HCT116 (cell line): ENCODE measurements at regions not wholly inside any gene's neighbourhood (a gene's known extent, or its start where the extent isn't known, plus 50 kb on each side); places are given as distances from the start of the nearest gene placed in this dataset.

Experiments used
- ATAC-seq: fragments of 200-7000 bp; cut with Tn5 transposase; 2 replicates; pipeline ENCODE4 v1.9.1; 2020; ENCODE audit warnings: mild to moderate bottlenecking, moderate library complexity
- BruUV-seq: library from RNA; stranded (reverse); fragments of 400-500 nt; replicated peaks from 2 replicates; lab custom pipeline; 2021; lab: Mats Ljungman, UMichigan
- CTCF ChIA-PET: fragments of 300-600 bp; sonication (Branson Sonifier 250); formaldehyde crosslinking; loops from one replicate; lab custom pipeline; 2021; ENCODE audit warnings: antibody characterized with exemption; lab: Charles Lee
- POLR2A ChIA-PET: fragments of 300-600, 350-600 bp; sonication (Branson Sonifier 250); formaldehyde crosslinking; loops from one replicate; lab custom pipeline; 2021; ENCODE audit warnings: antibody characterized with exemption; lab: Charles Lee
- RAD21 ChIA-PET, 2 experiments: fragments of 300-600 bp; sonication (Branson Sonifier 250); formaldehyde crosslinking; loops; one replicate each; lab custom pipeline; 2023; ENCODE audit warnings: low total read pairs in 2 of 2; ENCODE audit not compliant: uncharacterized antibody in 2 of 2, unreplicated experiment in 2 of 2, low non-redundant PET in 1 of 2; lab: Charles Lee
- DNase-seq: peaks from one replicate; pipeline ENCODE4 v3.0.0-alpha.2; 2010; ENCODE audit warnings: low read depth, low spot score
- H2AFZ ChIP-seq: fragments of 200-600 bp; shearing (Covaris generic), sonication (generic); 2 replicates; pipeline ENCODE4 v1.6.1; 2017; ENCODE audit warnings: low read depth, mixed run types, mixed read lengths, antibody characterized with exemption, low read length; ENCODE audit not compliant: poor library complexity, severe bottlenecking
- H3K27ac ChIP-seq: 2 replicates; pipeline ENCODE4 v1.5.1; 2012; ENCODE audit warnings: low read depth, low read length
- H3K27me3 ChIP-seq: fragments of 200-600 bp; sonication (generic); 2 replicates; pipeline ENCODE4 v1.6.1; 2016; ENCODE audit warnings: mixed run types, low read length, mixed read lengths; ENCODE audit not compliant: insufficient read depth
- H3K36me3 ChIP-seq, 2 experiments: fragments of 200-500 bp in 1 of 2; fragments of 200-600 bp in 1 of 2; sonication (Bioruptor generic) in 1 of 2; sonication (generic) in 1 of 2; 2 replicates each; pipeline versions ENCODE4 v1.5.1 to v1.6.1; 2014 to 2016; ENCODE audit warnings: low read length in 2 of 2, inconsistent platforms in 1 of 2, mixed read lengths in 1 of 2, mixed run types in 1 of 2; ENCODE audit not compliant: insufficient read depth in 2 of 2, control insufficient read depth in 1 of 2
- H3K4me1 ChIP-seq, 2 experiments: fragments of 200-600 bp in 1 of 2; sonication (generic) in 1 of 2; 2 replicates each; pipeline versions ENCODE4 v1.5.1 to v1.6.1; 2012 to 2017; ENCODE audit warnings: low read length in 2 of 2, inconsistent platforms in 1 of 2, mild to moderate bottlenecking in 1 of 2, mixed read lengths in 1 of 2, mixed run types in 1 of 2, moderate library complexity in 1 of 2; ENCODE audit not compliant: insufficient read depth in 2 of 2, control insufficient read depth in 1 of 2
- H3K4me2 ChIP-seq: fragments of 200-600 bp; sonication (generic); 2 replicates; pipeline ENCODE4 v1.6.1; 2017; ENCODE audit warnings: mixed run types, low read length, mixed read lengths
- H3K4me3 ChIP-seq, 2 experiments: fragments of 200-600 bp in 1 of 2; sonication (generic) in 1 of 2; replicated peaks in 1 of 2; 2 replicates each; pipeline ENCODE4 v1.5.1; 2011 to 2016; ENCODE audit warnings: low read length in 2 of 2, control low read depth in 1 of 2, low read depth in 1 of 2, mild to moderate bottlenecking in 1 of 2, mixed read lengths in 1 of 2, mixed run types in 1 of 2
- H3K79me2 ChIP-seq: fragments of 200-600 bp; sonication (generic); 2 replicates; pipeline ENCODE4 v1.6.1; 2017; ENCODE audit warnings: mild to moderate bottlenecking, mixed run types, low read length, moderate library complexity, mixed read lengths; ENCODE audit not compliant: insufficient read depth
- H3K9ac ChIP-seq: fragments of 200-600 bp; sonication (generic); 2 replicates; pipeline ENCODE4 v1.6.1; 2016; ENCODE audit warnings: low read length, mixed read lengths
- H3K9me2 ChIP-seq: fragments of 200-600 bp; sonication (generic), shearing (Covaris generic); 2 replicates; pipeline ENCODE4 v1.6.1; 2017; ENCODE audit warnings: mixed run types, mild to moderate bottlenecking, moderate library complexity; ENCODE audit not compliant: insufficient read depth
- H3K9me3 ChIP-seq, 2 experiments: fragments of 200-500 bp in 1 of 2; fragments of 200-600 bp in 1 of 2; sonication (Bioruptor generic) in 1 of 2; sonication (generic) in 1 of 2; 2 replicates each; pipeline ENCODE4 v1.6.1; 2014 to 2017; ENCODE audit warnings: low read length in 2 of 2, mixed read lengths in 2 of 2, inconsistent platforms in 1 of 2, low read depth in 1 of 2, mild to moderate bottlenecking in 1 of 2, mixed run types in 1 of 2, moderate library complexity in 1 of 2; ENCODE audit not compliant: control insufficient read depth in 1 of 2, insufficient read depth in 1 of 2
- H4K20me1 ChIP-seq: fragments of 200-600 bp; sonication (generic), shearing (Covaris generic); 2 replicates; pipeline ENCODE4 v1.6.1; 2017; ENCODE audit warnings: mixed run types, mild to moderate bottlenecking, moderate library complexity; ENCODE audit not compliant: insufficient read depth
- CBX3 ChIP-seq: IDR thresholded peaks from 2 replicates; pipeline ENCODE4 v1.6.1; 2012; ENCODE audit warnings: low read depth
- CTCF ChIP-seq, 3 experiments: fragments of 200-600 bp in 1 of 3; sonication (generic) in 1 of 3; IDR thresholded peaks in 2 of 3; conservative IDR thresholded peaks in 1 of 3; 2 replicates each; pipeline ENCODE4 v1.5.1; 2012 to 2017; ENCODE audit warnings: low read depth in 2 of 3, low read length in 2 of 3, antibody characterized with exemption in 1 of 3, borderline replicate concordance in 1 of 3, control low read depth in 1 of 3, mild to moderate bottlenecking in 1 of 3, mixed read lengths in 1 of 3, mixed run types in 1 of 3, moderate library complexity in 1 of 3; ENCODE audit not compliant: insufficient read depth in 1 of 3
- EGR1 ChIP-seq: IDR thresholded peaks from 2 replicates; pipeline ENCODE4 v1.6.1; 2012; ENCODE audit warnings: low read depth
- ELF1 ChIP-seq: IDR thresholded peaks from 2 replicates; pipeline ENCODE4 v1.6.1; 2012; ENCODE audit warnings: low read depth, borderline replicate concordance
- EZH2 ChIP-seq: fragments of 200-600 bp; sonication (generic); IDR thresholded peaks from 2 replicates; pipeline ENCODE4 v1.6.1; 2017; ENCODE audit warnings: antibody characterized with exemption, mixed run types
- JUND ChIP-seq: IDR thresholded peaks from 2 replicates; pipeline ENCODE4 v1.6.1; 2012
- MAX ChIP-seq: IDR thresholded peaks from 2 replicates; pipeline ENCODE4 v1.6.1; 2012
- POLR2AphosphoS5 ChIP-seq: IDR thresholded peaks from 2 replicates; pipeline ENCODE4 v1.6.1; 2011; ENCODE audit warnings: mild to moderate bottlenecking, low read depth, low read length, moderate library complexity
- SIN3A ChIP-seq: IDR thresholded peaks from 2 replicates; pipeline ENCODE4 v1.6.1; 2012; ENCODE audit warnings: low read depth
- YY1 ChIP-seq: IDR thresholded peaks from 2 replicates; pipeline ENCODE4 v1.6.1; 2011; ENCODE audit warnings: low read length, low read depth, moderate library complexity, mild to moderate bottlenecking; ENCODE audit not compliant: insufficient replicate concordance; ENCODE audit errors: extremely low read depth
- ZFX ChIP-seq: fragments of 450-650 bp; IDR thresholded peaks from 2 replicates; pipeline ENCODE4 v1.6.1; 2017
- ZNF274 ChIP-seq: fragments of 200-500 bp; sonication (Bioruptor generic); IDR thresholded peaks from 2 replicates; pipeline ENCODE4 v1.6.1; 2014; ENCODE audit warnings: mild to moderate bottlenecking, low read depth, low read length, inconsistent platforms
- intact Hi-C: fragments of 100-400 bp; cut with micrococcal nuclease; formaldehyde crosslinking; loops from 2 replicates; pipeline ENCODE4 v1.10.0; 2022
- TF ChIP-seq, protein P1 (sequence below): IDR thresholded peaks from 2 replicates; pipeline ENCODE4 v1.6.1; 2012; ENCODE audit warnings: low read depth
- TF ChIP-seq, protein P2 (sequence below): IDR thresholded peaks from 2 replicates; pipeline ENCODE4 v1.6.1; 2012

DNA sequence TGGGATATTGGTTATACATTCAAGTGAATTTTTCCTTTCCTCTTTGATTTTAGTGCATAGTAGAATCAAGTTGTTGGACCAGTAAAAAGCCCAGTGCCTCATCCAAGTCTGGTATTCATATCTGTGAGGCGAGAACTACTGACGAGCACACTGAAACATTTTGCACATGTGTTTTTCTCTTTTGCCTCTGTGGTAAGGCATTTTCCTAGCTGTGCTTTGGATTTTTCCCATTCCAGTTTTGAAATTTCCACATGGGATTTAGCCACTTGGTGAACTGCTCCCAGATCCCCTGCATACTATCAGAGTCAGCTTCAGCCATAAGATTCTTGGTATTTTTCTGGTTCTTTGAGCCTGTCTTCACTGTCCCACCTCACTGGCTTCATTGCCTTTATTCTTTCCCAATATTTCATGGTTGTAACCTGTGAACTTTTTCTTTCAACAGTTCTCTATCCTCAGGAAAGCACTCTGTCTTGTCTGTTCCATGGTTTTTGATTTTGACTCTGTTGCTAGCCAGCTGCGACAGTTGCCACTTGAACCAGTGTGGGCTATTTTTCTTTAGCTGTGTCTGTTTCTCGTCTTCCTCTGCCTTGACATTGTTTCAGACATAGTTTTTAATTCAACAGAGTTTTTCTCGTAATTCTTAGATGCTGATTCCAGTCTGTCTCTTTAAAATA is 239.0 kb downstream of the REEP3 start:
- CTCF ChIA-PET, result no interaction called here
- POLR2A ChIA-PET, result no interaction called here
- Histone ChIP-seq H3K4me1 (peaks cover 0 to 7% of the 10 kb centered on the region in 2 experiments; a peak in 1 of 4 replicates), H3K9ac (no peak overlapping the region), H2AFZ (no peak overlapping the region), H3K79me2 (no peaks in the 10 kb centered on the region), H3K27ac (no peak overlapping the region), H3K4me2 (no peak overlapping the region), H3K36me3 (no peaks in the 10 kb centered on the region), H4K20me1 (no peaks in the 10 kb centered on the region), H3K9me3 (no peaks in the 10 kb centered on the region), H3K27me3 (no peaks in the 10 kb centered on the region), H3K9me2 (no peaks in the 10 kb centered on the region), H3K4me3 (no peak overlapping the region)
- DNase-seq (no peak), ATAC-seq (no peak)
- TF ChIP-seq ZFX (no peak), CBX3 (no peak), SIN3A (no peak), EZH2 (no peak), ELF1 (no peak), ZNF274 (no peak), MAX (no peak), JUND (no peak), POLR2AphosphoS5 (no peak), EGR1 (no peak), CTCF (IDR thresholded peaks at IDR 0.05 in 2 of 3, conservative IDR thresholded peaks at IDR 0.05 in 1 of 3; ENCODE audit: borderline replicate concordance in 1 of 3, insufficient read depth in 1 of 3, low read depth in 2 of 3, low read length in 2 of 3) (no peak), YY1 (no peak)
- TF ChIP-seq, protein P1, sequence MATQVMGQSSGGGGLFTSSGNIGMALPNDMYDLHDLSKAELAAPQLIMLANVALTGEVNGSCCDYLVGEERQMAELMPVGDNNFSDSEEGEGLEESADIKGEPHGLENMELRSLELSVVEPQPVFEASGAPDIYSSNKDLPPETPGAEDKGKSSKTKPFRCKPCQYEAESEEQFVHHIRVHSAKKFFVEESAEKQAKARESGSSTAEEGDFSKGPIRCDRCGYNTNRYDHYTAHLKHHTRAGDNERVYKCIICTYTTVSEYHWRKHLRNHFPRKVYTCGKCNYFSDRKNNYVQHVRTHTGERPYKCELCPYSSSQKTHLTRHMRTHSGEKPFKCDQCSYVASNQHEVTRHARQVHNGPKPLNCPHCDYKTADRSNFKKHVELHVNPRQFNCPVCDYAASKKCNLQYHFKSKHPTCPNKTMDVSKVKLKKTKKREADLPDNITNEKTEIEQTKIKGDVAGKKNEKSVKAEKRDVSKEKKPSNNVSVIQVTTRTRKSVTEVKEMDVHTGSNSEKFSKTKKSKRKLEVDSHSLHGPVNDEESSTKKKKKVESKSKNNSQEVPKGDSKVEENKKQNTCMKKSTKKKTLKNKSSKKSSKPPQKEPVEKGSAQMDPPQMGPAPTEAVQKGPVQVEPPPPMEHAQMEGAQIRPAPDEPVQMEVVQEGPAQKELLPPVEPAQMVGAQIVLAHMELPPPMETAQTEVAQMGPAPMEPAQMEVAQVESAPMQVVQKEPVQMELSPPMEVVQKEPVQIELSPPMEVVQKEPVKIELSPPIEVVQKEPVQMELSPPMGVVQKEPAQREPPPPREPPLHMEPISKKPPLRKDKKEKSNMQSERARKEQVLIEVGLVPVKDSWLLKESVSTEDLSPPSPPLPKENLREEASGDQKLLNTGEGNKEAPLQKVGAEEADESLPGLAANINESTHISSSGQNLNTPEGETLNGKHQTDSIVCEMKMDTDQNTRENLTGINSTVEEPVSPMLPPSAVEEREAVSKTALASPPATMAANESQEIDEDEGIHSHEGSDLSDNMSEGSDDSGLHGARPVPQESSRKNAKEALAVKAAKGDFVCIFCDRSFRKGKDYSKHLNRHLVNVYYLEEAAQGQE, result no peak
- TF ChIP-seq, protein P2, sequence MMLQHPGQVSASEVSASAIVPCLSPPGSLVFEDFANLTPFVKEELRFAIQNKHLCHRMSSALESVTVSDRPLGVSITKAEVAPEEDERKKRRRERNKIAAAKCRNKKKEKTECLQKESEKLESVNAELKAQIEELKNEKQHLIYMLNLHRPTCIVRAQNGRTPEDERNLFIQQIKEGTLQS, result no peak
- BruUV-seq, result no TSS peak
- RAD21 ChIA-PET, result no interaction called here
- intact Hi-C loops, result no loop called here
